Osteocyte (in vitro differentiated cells): ENCODE measurements at regions not wholly inside any gene's neighbourhood (a gene's known extent, or its start where the extent isn't known, plus 50 kb on each side); places are given as distances from the start of the nearest gene placed in this dataset.

Source experiments
- DNase-seq: peaks from one replicate; pipeline ENCODE4 v3.0.0; 2021; ENCODE audit warnings: mixed read lengths; ENCODE audit not compliant: unreplicated experiment; ENCODE audit errors: extremely low spot score
- H3K27ac Mint-ChIP-seq: one replicate; pipeline ENCODE4 v1.8.0; 2021; ENCODE audit warnings: mild to moderate bottlenecking, mixed read lengths; ENCODE audit not compliant: unreplicated experiment
- H3K27me3 Mint-ChIP-seq: one replicate; pipeline ENCODE4 v1.8.0; 2021; ENCODE audit warnings: mixed read lengths; ENCODE audit not compliant: unreplicated experiment
- H3K36me3 Mint-ChIP-seq: one replicate; pipeline ENCODE4 v1.8.0; 2021; ENCODE audit warnings: mixed read lengths; ENCODE audit not compliant: unreplicated experiment
- H3K4me1 Mint-ChIP-seq: one replicate; pipeline ENCODE4 v1.8.0; 2021; ENCODE audit warnings: mixed read lengths; ENCODE audit not compliant: unreplicated experiment
- H3K4me3 Mint-ChIP-seq: one replicate; pipeline ENCODE4 v1.8.0; 2021; ENCODE audit warnings: mild to moderate bottlenecking, moderate library complexity, mixed read lengths; ENCODE audit not compliant: unreplicated experiment
- H3K9me3 Mint-ChIP-seq: one replicate; pipeline ENCODE4 v1.8.0; 2021; ENCODE audit warnings: mixed read lengths; ENCODE audit not compliant: unreplicated experiment
- CTCF ChIP-seq: fragments of 200-600 bp; sonication (generic); IDR thresholded peaks from 2 replicates; pipeline ENCODE4 v1.5.0; 2021; ENCODE audit warnings: antibody characterized with exemption, mild to moderate bottlenecking, moderate library complexity

- Mint-ChIP-seq H3K4me1 (peaks cover 2% of the 10 kb centered on the region), H3K4me3 (no peak overlapping the region), H3K9me3 (no peaks in the 10 kb centered on the region), H3K27ac (no peak overlapping the region), H3K27me3 (no peaks in the 10 kb centered on the region), H3K36me3 (no peaks in the 10 kb centered on the region)
- no peak for DNase-seq
- TF ChIP-seq CTCF, result no peak
These were observed 219.5 kb upstream of the MIR17HG start for GRCh38 chr13:91127995-91128394.

DNA sequence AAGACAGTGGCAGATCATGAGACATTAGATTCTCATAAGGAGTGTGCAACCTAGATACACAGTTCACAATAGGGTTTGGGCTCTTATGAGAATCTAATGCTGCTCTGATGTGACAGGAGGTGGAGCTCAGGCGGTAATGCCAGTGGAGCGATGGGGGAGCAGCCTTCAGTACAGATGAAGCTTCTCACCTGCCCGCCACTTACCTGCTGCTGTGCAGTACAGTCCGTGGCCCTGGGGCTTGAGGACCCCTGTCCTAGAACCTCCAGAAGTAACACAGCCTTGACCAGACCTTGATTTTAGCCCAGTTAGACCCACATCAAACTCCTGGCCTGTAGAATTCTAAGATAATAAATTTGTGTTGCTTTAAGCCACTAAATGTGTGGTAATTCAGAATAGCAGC, 215.1 kb upstream of the MIR17HG start:
- H3K9me3 Mint-ChIP-seq, result no peaks in the 10 kb centered on the region
- peak overlapping the region; percentile 13 for H3K27ac Mint-ChIP-seq
- H3K36me3 Mint-ChIP-seq, result no peaks in the 10 kb centered on the region
- TF ChIP-seq CTCF, result no peak
- peaks cover 24% of the 10 kb centered on the region for H3K4me1 Mint-ChIP-seq
- H3K27me3 Mint-ChIP-seq, result no peaks in the 10 kb centered on the region
- no peak overlapping the region for H3K4me3 Mint-ChIP-seq
- no peak for DNase-seq

DNA sequence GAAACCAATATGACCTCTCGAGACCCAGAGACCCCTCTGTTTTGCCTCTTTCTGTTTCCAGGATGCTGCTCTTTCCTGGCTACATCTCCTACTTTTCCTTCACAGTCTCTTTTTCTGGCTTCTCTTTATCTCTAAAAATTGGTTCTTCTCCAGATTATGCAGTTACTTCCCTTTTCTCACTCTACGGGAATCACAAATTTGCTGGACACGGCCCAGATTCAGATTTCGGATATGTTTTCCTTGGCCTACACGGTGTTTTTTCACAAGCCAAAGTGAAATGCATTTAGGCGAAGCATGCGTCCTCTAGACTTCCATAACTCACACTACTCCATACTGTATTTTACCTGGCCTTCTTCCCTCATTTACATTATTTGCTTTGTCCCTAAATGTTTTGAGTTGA, 214.7 kb upstream of the MIR17HG start:
- H3K9me3 Mint-ChIP-seq, result no peaks in the 10 kb centered on the region
- H3K4me3 Mint-ChIP-seq, result no peak overlapping the region

DNA sequence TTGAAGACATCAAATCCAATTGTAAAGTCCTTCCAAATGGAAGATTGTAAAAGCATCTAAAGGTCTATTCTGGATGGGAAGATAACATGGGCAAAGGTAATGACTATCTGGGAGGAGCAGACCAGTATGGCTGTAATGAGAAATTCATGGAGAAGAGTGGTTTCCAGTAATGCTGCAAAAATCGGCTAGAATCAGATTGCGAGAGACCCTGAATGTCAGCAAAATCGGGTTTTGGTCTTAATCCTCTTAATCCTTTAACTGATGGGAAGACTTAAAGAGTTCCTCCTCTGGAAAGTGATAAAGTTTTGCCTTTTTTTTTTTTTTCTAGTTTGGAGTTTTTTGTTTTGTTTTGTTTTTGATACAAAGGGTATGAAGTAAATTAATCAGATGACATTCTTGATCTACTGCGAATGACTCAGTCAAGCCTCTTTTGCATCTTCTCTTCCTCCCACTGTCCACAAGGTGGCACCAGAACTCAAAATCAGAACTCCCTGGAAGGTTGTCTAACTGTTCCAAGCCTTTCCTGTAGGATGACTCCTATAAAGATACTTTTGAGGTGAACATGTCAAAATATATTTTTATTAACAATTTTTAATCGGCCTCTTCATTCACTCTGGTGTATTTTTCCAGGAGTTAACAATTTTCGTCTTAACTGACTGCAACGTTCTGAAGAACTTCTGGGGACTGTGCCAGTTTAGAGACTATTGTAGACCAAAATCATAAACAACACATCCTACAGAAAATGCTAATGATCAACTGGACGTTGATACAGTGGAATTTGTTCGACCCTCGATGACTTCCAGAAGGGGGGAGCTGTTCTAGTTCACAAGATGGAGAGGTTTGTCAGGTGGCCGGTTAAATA, 213.3 kb upstream of the MIR17HG start:
- H3K9me3 Mint-ChIP-seq, result no peaks in the 10 kb centered on the region
- no peaks in the 10 kb centered on the region for H3K27me3 Mint-ChIP-seq
- H3K27ac Mint-ChIP-seq, result no peak overlapping the region
- H3K36me3 Mint-ChIP-seq, result no peaks in the 10 kb centered on the region
- TF ChIP-seq CTCF, result peak; percentile 91
- H3K4me3 Mint-ChIP-seq, result no peak overlapping the region
- H3K4me1 Mint-ChIP-seq, result peaks cover 31% of the 10 kb centered on the region
- DNase-seq, result no peak

More for the DNA sequence above, 214.7 kb upstream of the MIR17HG start:
- Mint-ChIP-seq H3K36me3 (no peaks in the 10 kb centered on the region), H3K27ac (peak overlapping the region; percentile 13), H3K4me1 (peaks cover 28% of the 10 kb centered on the region), H3K27me3 (no peaks in the 10 kb centered on the region)
- TF ChIP-seq CTCF, result no peak
- no peak for DNase-seq

DNA sequence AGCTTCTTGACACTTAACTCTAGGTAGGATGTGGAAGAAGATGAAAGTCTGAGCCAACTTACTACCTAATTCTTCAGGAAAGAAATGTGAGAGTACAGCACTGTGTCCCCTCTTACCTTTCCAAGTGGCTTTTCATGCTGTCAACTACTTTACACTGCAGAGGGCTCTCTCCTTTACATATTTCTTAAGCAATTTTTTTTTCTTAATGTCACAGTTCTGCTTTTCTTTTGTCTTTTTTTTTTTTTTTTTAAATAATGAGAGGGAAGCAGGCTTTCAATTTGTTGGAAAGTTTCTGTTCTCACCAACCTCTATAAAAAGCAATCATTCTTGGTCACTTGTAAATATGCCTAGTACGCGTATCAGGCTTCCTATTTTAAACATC, 212.7 kb upstream of the MIR17HG start:
- H3K9me3 Mint-ChIP-seq, result no peaks in the 10 kb centered on the region
- no peak overlapping the region for H3K27ac Mint-ChIP-seq
- peaks cover 31% of the 10 kb centered on the region for H3K4me1 Mint-ChIP-seq
- TF ChIP-seq CTCF, result no peak
- no peak overlapping the region for H3K4me3 Mint-ChIP-seq
- no peaks in the 10 kb centered on the region for H3K27me3 Mint-ChIP-seq
- DNase-seq, result no peak
- H3K36me3 Mint-ChIP-seq, result no peaks in the 10 kb centered on the region
